ENCODE measurements at regions not wholly inside any gene's neighbourhood (a gene's known extent, or its start where the extent isn't known, plus 50 kb on each side); places are given as distances from the start of the nearest gene placed in this dataset.
A peak's percentile ranks its signal among the peaks of the same experiment; 100 is the strongest.

DNA sequence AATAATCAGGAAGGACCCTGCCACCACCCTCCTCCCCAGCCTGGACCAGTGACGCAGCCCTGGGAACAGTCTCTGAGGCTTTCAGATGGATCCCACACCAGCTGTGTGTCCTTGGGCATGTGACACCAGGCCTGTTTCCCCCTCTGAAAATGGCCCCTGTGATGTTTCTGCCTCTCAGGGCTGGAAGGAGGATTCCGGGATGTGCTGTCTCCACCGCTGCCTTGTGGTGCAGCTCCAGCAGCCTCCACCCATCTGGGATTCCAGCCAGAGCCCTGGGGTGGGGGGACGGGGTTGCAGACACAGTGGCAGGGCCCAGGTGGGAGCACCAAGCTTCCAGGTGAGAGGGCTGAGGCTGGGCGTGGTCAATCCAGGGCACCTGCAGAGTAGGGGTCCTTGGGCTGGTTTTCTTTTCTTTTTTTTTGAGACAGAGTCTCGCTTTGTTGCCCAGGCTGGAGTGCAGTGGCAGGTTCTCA lies 179.7 kb upstream of the IER5L start:
- CTCF ChIA-PET (ENCODE audit: partially characterized antibody), result interaction anchor here (0.6 to 1.3 kb wide), 5 partner anchors 23 to 266 kb away, joined by 3 to 4 read pairs (median 3); no protein-coding TSS in a partner anchor
- Histone ChIP-seq H3K9ac (replicated peaks in 1 of 4; ENCODE audit: extremely low read depth in 1 of 4, low read depth in 3 of 4, low read length in 3 of 4) (no peak overlapping the region), H2AK5ac (ENCODE audit: low read depth, low read length) (0 out of 2 replicates have a peak overlapping the region, but pooled peaks have one; percentile 86)

More for the DNA sequence above, 179.7 kb upstream of the IER5L start:
- H3K18ac ChIP-seq (ENCODE audit: extremely low read depth, low read length), result no peak overlapping the region
- DNase-seq (ENCODE audit: low read depth in 1 of 2, low spot score in 2 of 2) (no peak), FAIRE-seq (no peak)
- TF ChIP-seq KDM1A (IDR thresholded peaks at IDR 0.05; ENCODE audit: borderline replicate concordance, low read length) (no peak), NANOG (IDR thresholded peaks at IDR 0.05; ENCODE audit: insufficient read depth, low read depth, low read length, poor library complexity, severe bottlenecking) (no peak)
- no peak overlapping the region for H3K56ac ChIP-seq (replicated peaks; ENCODE audit: insufficient read length, low read depth, low read length)
- H4K20me1 ChIP-seq (replicated peaks in 1 of 2; ENCODE audit: control insufficient read depth in 1 of 2, insufficient read depth in 2 of 2, low read length in 2 of 2), result peaks cover 0 to 3% of the 10 kb centered on the region in 2 experiments
- H4K91ac ChIP-seq (replicated peaks; ENCODE audit: insufficient read length, low read length), result no peak overlapping the region
- no peaks in the 10 kb centered on the region for H3K36me3 ChIP-seq (ENCODE audit: control insufficient read depth in 2 of 4, insufficient read depth in 4 of 4, low read length in 3 of 4)
- no peak overlapping the region for H2BK15ac ChIP-seq (ENCODE audit: low read length)
- no peak overlapping the region for H3K23ac ChIP-seq (ENCODE audit: insufficient read length)
- no peaks in the 10 kb centered on the region; a peak in 1 of 7 replicates for H3K27me3 ChIP-seq (replicated peaks in 1 of 4; ENCODE audit: control insufficient read depth in 3 of 4, extremely low read depth in 1 of 4, insufficient read depth in 3 of 4, low read length in 3 of 4)
- H3K4me3 ChIP-seq (ENCODE audit: extremely low read depth in 1 of 4, insufficient read depth in 2 of 4, low read depth in 3 of 4, low read length in 4 of 4), result no peak overlapping the region
- H2BK5ac ChIP-seq (ENCODE audit: low read depth, low read length), result no peak overlapping the region
- H2BK12ac ChIP-seq (ENCODE audit: low read depth, low read length), result 0 out of 2 replicates have a peak overlapping the region, but pooled peaks have one; percentile 68
- POLR2A ChIA-PET (ENCODE audit: partially characterized antibody), result interaction anchor here (0.6 to 1.4 kb wide), 4 partner anchors 13 to 108 kb away, joined by 3 to 4 read pairs (median 3); no protein-coding TSS in a partner anchor
- no peak overlapping the region for H3K4me2 ChIP-seq (ENCODE audit: insufficient read depth in 1 of 2, low read depth in 2 of 2, low read length in 2 of 2)
- no peak overlapping the region for H3K14ac ChIP-seq (ENCODE audit: insufficient read length)
- 84% methylated on average over 5 of the region's 6 CpGs; no CpG with 5 or more reads in 1 of the 2 experiments for WGBS, 2 experiments (ENCODE audit: extremely low coverage in 1 of 2, insufficient coverage in 1 of 2, insufficient read length in 1 of 2, insufficient replicate concordance in 2 of 2, low coverage in 1 of 2, low lambda C conversion rate in 2 of 2, missing lambda C conversion rate in 1 of 2)
- H3K9me3 ChIP-seq (ENCODE audit: insufficient read depth in 2 of 2, low read depth in 1 of 2, low read length in 1 of 2), result 0 out of 4 replicates have a peak, but pooled peaks cover 0 to 6% of the 10 kb centered on the region in 2 experiments
- H3K27ac ChIP-seq (ENCODE audit: low read depth, low read length), result no peak overlapping the region
- peaks cover 2% of the 10 kb centered on the region; the same call in 1 of the 2 replicates for H3K23me2 ChIP-seq (ENCODE audit: low read depth, low read length)
- H2BK20ac ChIP-seq (ENCODE audit: low read length), result no peak overlapping the region
- H4K8ac ChIP-seq (ENCODE audit: extremely low read depth, insufficient read depth, low read length), result peak overlapping the region; percentile 28; the same call in 1 of the 2 replicates
- H3K4ac ChIP-seq (replicated peaks; ENCODE audit: insufficient read length, low read depth, low read length), result no peak overlapping the region
- H3K4me1 ChIP-seq (replicated peaks in 1 of 4; ENCODE audit: control insufficient read depth in 3 of 4, insufficient read depth in 4 of 4, low read length in 3 of 4), result peaks cover 0 to 11% (median 6%) of the 10 kb centered on the region in 4 experiments; a peak in 4 of 7 replicates
- no peak overlapping the region for H4K5ac ChIP-seq (ENCODE audit: insufficient read length, low read depth, low read length)
- H2BK120ac ChIP-seq (replicated peaks; ENCODE audit: low read depth, low read length), result no peak overlapping the region
- H2AFZ ChIP-seq (ENCODE audit: low read length), result no peak overlapping the region
- H3K79me2 ChIP-seq (ENCODE audit: control insufficient read depth in 1 of 2, insufficient read depth in 2 of 2, low read length in 2 of 2), result no peaks in the 10 kb centered on the region
- H3K79me1 ChIP-seq (ENCODE audit: low read depth, low read length), result no peaks in the 10 kb centered on the region
